ENCODE measurements at regions not wholly inside any gene's neighbourhood (a gene's known extent, or its start where the extent isn't known, plus 50 kb on each side); places are given as distances from the start of the nearest gene placed in this dataset.
A peak's percentile ranks its signal among the peaks of the same experiment; 100 is the strongest.
"Not testable (repeated sequence)": the region's sequence is repeated elsewhere in the genome, so short reads cannot be mapped to it uniquely, and the experiment has no call there.

DNA sequence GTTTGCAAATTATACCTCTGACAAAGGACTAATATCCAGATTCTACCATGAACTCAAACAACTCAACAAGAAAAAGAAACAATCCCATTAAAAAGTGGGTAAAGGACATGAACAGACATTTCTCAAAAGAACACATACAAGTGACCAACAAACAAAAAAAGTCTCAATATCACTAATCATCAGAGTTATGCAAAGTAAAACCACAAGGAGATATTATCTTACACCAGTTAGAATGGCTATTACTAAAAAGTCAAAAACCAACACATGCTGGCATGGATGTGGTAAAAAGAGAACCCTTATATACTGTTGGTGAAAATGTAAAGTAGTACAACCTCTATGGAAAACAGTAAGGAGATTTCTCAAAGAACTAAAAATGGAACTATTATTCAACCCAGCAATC is 234.4 kb downstream of the NKX6-1 start:
- no peak overlapping the region for H3K4me3 ChIP-seq (ENCODE audit: low read depth, low read length)
- TF ChIP-seq, protein P1, sequence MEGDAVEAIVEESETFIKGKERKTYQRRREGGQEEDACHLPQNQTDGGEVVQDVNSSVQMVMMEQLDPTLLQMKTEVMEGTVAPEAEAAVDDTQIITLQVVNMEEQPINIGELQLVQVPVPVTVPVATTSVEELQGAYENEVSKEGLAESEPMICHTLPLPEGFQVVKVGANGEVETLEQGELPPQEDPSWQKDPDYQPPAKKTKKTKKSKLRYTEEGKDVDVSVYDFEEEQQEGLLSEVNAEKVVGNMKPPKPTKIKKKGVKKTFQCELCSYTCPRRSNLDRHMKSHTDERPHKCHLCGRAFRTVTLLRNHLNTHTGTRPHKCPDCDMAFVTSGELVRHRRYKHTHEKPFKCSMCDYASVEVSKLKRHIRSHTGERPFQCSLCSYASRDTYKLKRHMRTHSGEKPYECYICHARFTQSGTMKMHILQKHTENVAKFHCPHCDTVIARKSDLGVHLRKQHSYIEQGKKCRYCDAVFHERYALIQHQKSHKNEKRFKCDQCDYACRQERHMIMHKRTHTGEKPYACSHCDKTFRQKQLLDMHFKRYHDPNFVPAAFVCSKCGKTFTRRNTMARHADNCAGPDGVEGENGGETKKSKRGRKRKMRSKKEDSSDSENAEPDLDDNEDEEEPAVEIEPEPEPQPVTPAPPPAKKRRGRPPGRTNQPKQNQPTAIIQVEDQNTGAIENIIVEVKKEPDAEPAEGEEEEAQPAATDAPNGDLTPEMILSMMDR (IDR thresholded peaks at IDR 0.05; ENCODE audit: insufficient read depth, low read depth, low read length, missing control alignments), result no peak
- DNase-seq (ENCODE audit: low read depth), result no peak

DNA sequence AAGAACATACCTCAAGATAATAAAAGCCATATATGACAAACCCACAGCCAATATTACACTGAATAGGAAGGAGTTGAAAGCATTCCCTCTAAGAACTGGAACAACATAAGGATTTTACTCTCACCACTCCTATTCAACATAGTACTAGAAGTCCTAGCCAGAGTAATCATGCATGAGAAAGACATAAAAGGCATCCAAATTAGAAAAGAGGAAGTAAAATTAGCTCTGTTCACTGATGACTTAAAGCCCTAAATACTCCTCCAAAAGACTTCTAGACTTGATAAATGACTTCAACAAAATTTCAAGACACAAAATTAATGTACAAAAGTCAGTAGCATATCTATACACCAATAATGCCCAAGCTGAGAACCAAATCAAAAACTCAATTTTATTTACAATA is 235.7 kb downstream of the NKX6-1 start:
- peak; percentile 13 for DNase-seq (ENCODE audit: low read depth)
- TF ChIP-seq, protein P1 (IDR thresholded peaks at IDR 0.05; ENCODE audit: insufficient read depth, low read depth, low read length, missing control alignments), result no peak
- H3K4me3 ChIP-seq (ENCODE audit: low read depth, low read length), result no peak overlapping the region

DNA sequence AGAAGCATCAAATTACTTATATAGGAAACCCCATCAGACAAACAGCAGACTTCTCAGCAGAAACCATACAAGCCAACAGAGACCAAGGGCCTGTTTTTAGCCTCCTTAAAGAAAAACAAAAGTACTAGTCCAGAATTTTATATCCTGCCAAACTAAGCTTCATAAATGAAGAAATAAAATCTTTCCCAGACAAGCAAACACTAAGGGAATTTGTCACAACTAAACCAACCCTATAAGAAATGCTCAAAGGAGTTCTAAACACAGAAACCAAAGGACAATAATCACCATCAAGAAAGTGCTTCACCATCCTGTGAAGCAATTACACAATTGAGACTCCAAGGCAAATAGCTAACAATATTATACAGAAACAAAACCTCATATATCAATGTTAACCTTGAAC is 238.6 kb downstream of the NKX6-1 start:
- no peak for DNase-seq (ENCODE audit: low read depth)
- TF ChIP-seq, protein P1 (IDR thresholded peaks at IDR 0.05; ENCODE audit: insufficient read depth, low read depth, low read length, missing control alignments), result no peak
- no peak overlapping the region for H3K4me3 ChIP-seq (ENCODE audit: low read depth, low read length)

- TF ChIP-seq, protein P1 (IDR thresholded peaks at IDR 0.05; ENCODE audit: insufficient read depth, low read depth, low read length, missing control alignments), result peak; percentile 70
- no peak overlapping the region for H3K4me3 ChIP-seq (ENCODE audit: low read depth, low read length)
- peak; percentile 74 for DNase-seq (ENCODE audit: low read depth)
Measured at GRCh38 chr4:84258905-84259830, 239.9 kb downstream of the NKX6-1 start.

- DNase-seq (ENCODE audit: low read depth), result no peak
- no peak overlapping the region for H3K4me3 ChIP-seq (ENCODE audit: low read depth, low read length)
- TF ChIP-seq, protein P1 (IDR thresholded peaks at IDR 0.05; ENCODE audit: insufficient read depth, low read depth, low read length, missing control alignments), result no peak
Measured at GRCh38 chr4:84254537-84254936, 244.6 kb downstream of the NKX6-1 start.

- DNase-seq (ENCODE audit: low read depth), result no peak
- TF ChIP-seq, protein P1 (IDR thresholded peaks at IDR 0.05; ENCODE audit: insufficient read depth, low read depth, low read length, missing control alignments), result no peak
- H3K4me3 ChIP-seq (ENCODE audit: low read depth, low read length), result no peak overlapping the region
Measured at GRCh38 chr4:84249521-84249920, 249.6 kb downstream of the NKX6-1 start.

GRCh38 chr4:84245042-84245441 is 254.1 kb downstream of the NKX6-1 start:
- H3K4me3 ChIP-seq (ENCODE audit: low read depth, low read length); DNase-seq (ENCODE audit: low read depth): not testable (repeated sequence)

- H3K4me3 ChIP-seq (ENCODE audit: low read depth, low read length); DNase-seq (ENCODE audit: low read depth): not testable (repeated sequence)
Measured at GRCh38 chr4:84244346-84244801, 254.7 kb downstream of the NKX6-1 start.
